Activated B cell treated with CpG ODN at 0.5 μM for 24 hours (primary cell): ENCODE measurements at regions not wholly inside any gene's neighbourhood (a gene's known extent, or its start where the extent isn't known, plus 50 kb on each side); places are given as distances from the start of the nearest gene placed in this dataset.
"Not testable (repeated sequence)": the region's sequence is repeated elsewhere in the genome, so short reads cannot be mapped to it uniquely, and the experiment has no call there.

ENCODE experiments used
- ATAC-seq: fragments of 200-7000 bp; cut with Tn5 transposase; one replicate; pipeline ENCODE4 v1.10.0; 2021; ENCODE audit warnings: low read depth, mild to moderate bottlenecking, moderate library complexity
- CTCF ChIA-PET: fragments of 350-600 bp; sonication (Branson Sonifier 250); formaldehyde crosslinking; loops from one replicate; lab custom pipeline; 2021; ENCODE audit warnings: antibody characterized with exemption; lab: Charles Lee
- POLR2A ChIA-PET: fragments of 350-600 bp; sonication (Branson Sonifier 250); formaldehyde crosslinking; loops from one replicate; lab custom pipeline; 2021; ENCODE audit warnings: antibody characterized with exemption; lab: Charles Lee
- DNase-seq: peaks from one replicate; pipeline ENCODE4 v3.0.0; 2022
- H3K27ac Mint-ChIP-seq: one replicate; pipeline ENCODE4 v1.8.0; 2020; ENCODE audit warnings: mixed read lengths
- H3K27me3 Mint-ChIP-seq: one replicate; pipeline ENCODE4 v1.8.0; 2021; ENCODE audit warnings: mixed read lengths
- H3K36me3 Mint-ChIP-seq: one replicate; pipeline ENCODE4 v1.8.0; 2021; ENCODE audit warnings: low read depth, mixed read lengths
- H3K4me1 Mint-ChIP-seq: one replicate; pipeline ENCODE4 v1.8.0; 2021; ENCODE audit warnings: mixed read lengths
- H3K4me3 Mint-ChIP-seq: one replicate; pipeline ENCODE4 v1.8.0; 2020; ENCODE audit warnings: mild to moderate bottlenecking, mixed read lengths
- H3K9me3 Mint-ChIP-seq: one replicate; pipeline ENCODE4 v1.8.0; 2020; ENCODE audit warnings: mixed read lengths
- intact Hi-C: fragments of 100-400 bp; cut with micrococcal nuclease; formaldehyde crosslinking; loops from one replicate; pipeline ENCODE4 v1.15.1; 2024
- TF ChIP-seq, protein P1 (sequence below): fragments of 200-600 bp; IDR thresholded peaks from one replicate; pipeline ENCODE4 v1.8.0; 2022; ENCODE audit warnings: antibody characterized with exemption, mild to moderate bottlenecking

DNA sequence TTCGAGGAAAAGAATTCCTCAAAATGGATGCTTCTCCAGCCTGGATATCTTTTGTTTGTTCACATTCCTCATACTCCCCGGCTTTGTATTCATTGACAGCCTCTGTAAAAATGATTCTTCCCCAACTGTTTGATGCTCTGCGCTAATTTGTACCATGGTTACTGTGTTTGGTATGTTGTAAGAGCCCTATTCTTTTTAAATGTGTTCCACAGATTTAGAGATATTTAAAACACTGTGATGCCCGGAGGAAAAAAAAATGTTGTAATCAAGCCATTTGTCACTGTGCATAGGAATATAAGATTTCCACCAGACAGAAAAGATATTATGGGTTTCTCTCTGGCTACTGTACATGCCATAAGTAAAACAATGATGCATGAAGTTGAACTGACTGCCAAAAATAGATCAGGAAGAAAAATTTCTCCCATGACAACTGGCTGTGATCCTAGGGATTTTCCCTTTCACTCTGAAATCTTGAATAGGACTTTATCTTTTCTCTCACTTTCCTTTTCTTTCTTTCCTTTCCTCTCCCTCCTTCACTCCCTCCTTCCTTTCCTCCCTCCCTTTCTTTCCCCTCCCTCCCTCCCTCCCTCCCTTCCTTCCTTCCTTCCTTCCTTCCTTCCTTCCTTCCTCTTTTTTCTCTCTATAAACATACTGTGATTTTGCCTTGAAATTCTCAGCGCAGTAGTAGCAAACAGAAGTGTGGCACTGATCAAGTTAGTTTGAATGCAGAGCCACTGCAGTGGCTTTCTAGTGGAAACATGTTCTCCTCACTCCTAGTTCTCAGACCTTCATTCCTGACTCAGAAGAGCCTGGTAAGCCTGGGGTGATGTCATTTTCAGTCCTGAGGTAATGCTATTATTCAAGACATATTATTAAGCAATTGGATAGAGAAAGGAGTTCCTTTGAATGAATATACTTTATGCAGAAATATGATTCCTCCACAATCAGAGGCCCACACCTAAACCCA is 254.9 kb upstream of the TBL1XR1 start:
- POLR2A ChIA-PET = no interaction called here
- DNase-seq (no peak), ATAC-seq (no peak)
- Mint-ChIP-seq H3K27ac (no peak overlapping the region), H3K4me3 (no peak overlapping the region), H3K27me3 (no peaks in the 10 kb centered on the region), H3K9me3 (no peaks in the 10 kb centered on the region), H3K4me1 (peaks cover 14% of the 10 kb centered on the region), H3K36me3 (no peaks in the 10 kb centered on the region)
- CTCF ChIA-PET = no interaction called here
- intact Hi-C loops = no loop called here
- TF ChIP-seq, protein P1, sequence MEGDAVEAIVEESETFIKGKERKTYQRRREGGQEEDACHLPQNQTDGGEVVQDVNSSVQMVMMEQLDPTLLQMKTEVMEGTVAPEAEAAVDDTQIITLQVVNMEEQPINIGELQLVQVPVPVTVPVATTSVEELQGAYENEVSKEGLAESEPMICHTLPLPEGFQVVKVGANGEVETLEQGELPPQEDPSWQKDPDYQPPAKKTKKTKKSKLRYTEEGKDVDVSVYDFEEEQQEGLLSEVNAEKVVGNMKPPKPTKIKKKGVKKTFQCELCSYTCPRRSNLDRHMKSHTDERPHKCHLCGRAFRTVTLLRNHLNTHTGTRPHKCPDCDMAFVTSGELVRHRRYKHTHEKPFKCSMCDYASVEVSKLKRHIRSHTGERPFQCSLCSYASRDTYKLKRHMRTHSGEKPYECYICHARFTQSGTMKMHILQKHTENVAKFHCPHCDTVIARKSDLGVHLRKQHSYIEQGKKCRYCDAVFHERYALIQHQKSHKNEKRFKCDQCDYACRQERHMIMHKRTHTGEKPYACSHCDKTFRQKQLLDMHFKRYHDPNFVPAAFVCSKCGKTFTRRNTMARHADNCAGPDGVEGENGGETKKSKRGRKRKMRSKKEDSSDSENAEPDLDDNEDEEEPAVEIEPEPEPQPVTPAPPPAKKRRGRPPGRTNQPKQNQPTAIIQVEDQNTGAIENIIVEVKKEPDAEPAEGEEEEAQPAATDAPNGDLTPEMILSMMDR = no peak

DNA sequence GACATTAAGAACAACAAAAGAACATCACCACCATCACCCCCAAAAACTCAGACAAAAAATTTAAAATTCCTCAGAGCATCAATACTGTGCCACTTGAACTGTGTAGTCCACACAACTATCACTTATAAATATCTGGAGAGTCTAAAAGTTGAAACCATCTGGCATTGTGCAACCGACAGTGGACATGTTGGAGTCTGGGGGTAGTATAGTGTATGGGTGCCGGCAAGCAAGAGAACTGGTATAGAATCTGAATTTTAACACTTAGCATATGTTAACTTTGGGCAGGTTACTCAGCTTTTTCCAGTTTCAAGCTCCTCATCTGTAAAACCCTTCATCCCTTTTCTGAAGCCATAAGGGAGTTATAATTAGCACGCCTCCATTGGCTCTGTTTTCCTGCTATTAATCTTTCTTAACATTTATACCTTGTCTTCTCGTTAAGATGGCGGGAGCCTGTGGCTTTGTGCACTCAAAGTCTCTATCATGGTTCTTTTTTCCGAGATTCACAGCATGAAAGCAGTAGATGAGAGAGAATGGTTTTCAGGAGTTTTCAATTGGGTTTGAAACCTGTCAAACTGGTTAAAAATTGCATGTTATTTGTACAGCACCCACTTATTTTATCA is 255.7 kb upstream of the TBL1XR1 start:
- intact Hi-C loops = no loop called here
- no peak for ATAC-seq
- Mint-ChIP-seq H3K36me3 (no peaks in the 10 kb centered on the region), H3K4me3 (no peak overlapping the region), H3K9me3 (no peaks in the 10 kb centered on the region), H3K27ac (no peak overlapping the region), H3K27me3 (no peaks in the 10 kb centered on the region), H3K4me1 (peaks cover 14% of the 10 kb centered on the region)
- TF ChIP-seq, protein P1 = no peak
- ChIA-PET POLR2A (no interaction called here), CTCF (no interaction called here)
- no peak for DNase-seq

DNA sequence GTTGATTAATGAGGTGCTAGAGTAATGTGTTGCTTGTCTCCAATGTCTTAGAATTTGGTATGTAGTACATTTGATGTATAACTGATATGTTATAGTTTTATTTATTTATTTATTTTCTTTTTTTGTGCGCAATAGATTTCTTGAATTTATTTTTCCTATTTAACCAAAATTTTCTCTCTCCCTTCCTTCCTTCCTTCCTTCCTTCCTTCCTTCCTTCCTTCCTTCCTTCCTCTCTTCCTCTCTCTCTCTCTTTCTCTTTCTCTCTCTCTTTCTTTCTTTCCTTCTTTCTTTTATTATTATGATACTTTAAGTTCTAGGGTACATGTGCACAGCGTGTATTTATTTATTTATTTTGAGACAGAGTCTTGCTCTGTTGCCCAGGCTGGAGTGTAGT is 256.2 kb upstream of the TBL1XR1 start:
- TF ChIP-seq, protein P1 = no peak
- Mint-ChIP-seq H3K36me3 (no peaks in the 10 kb centered on the region), H3K27me3 (no peaks in the 10 kb centered on the region), H3K9me3 (no peaks in the 10 kb centered on the region), H3K4me3 (no peak overlapping the region), H3K27ac (no peak overlapping the region), H3K4me1 (peaks cover 11% of the 10 kb centered on the region)
- ChIA-PET CTCF (no interaction called here), POLR2A (no interaction called here)
- DNase-seq = no peak
- ATAC-seq = no peak
- intact Hi-C loops = no loop called here

DNA sequence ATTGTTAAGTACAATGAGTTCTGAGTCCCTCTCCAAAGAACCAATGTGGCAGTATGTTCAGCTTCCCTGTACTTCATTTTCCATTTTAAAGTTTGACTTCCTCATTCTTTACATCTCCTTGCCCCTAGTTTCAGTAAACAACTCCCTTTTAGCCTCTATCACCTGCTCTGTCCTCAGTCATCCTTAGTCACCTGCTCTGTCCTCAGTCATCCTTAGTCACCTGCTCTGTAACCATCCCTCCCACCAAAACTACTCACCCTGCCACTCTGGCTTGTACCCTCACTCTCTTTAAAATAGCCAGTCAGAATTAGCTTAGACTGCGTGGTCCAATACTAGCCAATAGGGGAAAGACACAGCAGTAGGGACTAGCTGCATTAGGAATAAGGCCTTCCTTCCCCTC is 259.9 kb upstream of the TBL1XR1 start:
- H3K27ac Mint-ChIP-seq, CTCF ChIA-PET, H3K27me3 Mint-ChIP-seq, H3K4me1 Mint-ChIP-seq, H3K9me3 Mint-ChIP-seq, H3K36me3 Mint-ChIP-seq, ATAC-seq, H3K4me3 Mint-ChIP-seq, DNase-seq, POLR2A ChIA-PET, intact Hi-C loops: not testable (repeated sequence)

DNA sequence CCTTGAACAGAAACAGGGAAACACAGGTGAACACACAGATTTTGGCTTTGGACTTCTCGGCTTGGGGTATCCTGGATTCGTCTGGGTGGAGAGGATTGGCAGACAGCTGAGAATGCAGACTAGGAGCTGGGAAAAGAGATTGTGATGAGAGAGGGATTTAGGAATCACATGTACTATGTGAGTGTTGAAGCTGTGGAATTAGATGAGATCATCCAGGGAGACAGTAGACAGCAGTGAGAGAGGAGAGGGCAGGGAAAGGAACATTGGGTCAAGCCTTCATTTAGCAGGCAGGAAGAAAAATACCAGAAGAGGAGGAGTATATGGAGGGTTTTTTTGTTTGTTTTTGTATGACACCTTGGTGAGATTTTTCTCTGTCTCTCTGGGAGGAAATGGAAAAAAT is 262.1 kb upstream of the TBL1XR1 start:
- TF ChIP-seq, protein P1 = no peak
- DNase-seq = no peak
- Mint-ChIP-seq H3K27me3 (no peaks in the 10 kb centered on the region), H3K9me3 (no peaks in the 10 kb centered on the region), H3K4me1 (no peaks in the 10 kb centered on the region), H3K4me3 (no peak overlapping the region), H3K36me3 (no peaks in the 10 kb centered on the region), H3K27ac (no peak overlapping the region)
- POLR2A ChIA-PET = no interaction called here
- CTCF ChIA-PET = no interaction called here
- no peak for ATAC-seq
- intact Hi-C loops = no loop called here
